HepG2 (cell line): ENCODE measurements at regions not wholly inside any gene's neighbourhood (a gene's known extent, or its start where the extent isn't known, plus 50 kb on each side); places are given as distances from the start of the nearest gene placed in this dataset.

Experiments
- ATAC-seq: fragments of 200-7000 bp; cut with Tn5 transposase; 3 replicates; pipeline ENCODE4 v1.9.1; 2020; ENCODE audit warnings: mild to moderate bottlenecking, moderate library complexity
- BruUV-seq: library from RNA; stranded (reverse); fragments of 400-500 nt; replicated peaks from 2 replicates; lab custom pipeline; 2021; lab: Mats Ljungman, UMichigan
- CTCF ChIA-PET: fragments of 300-600 bp; formaldehyde crosslinking; extraction: SDS; loops from one replicate; lab custom pipeline; 2021; ENCODE audit warnings: low total read pairs, inconsistent platforms, low intra/inter-chr PET ratio; lab: Yijun Ruan, JAX
- POLR2A ChIA-PET: fragments of 350-600 bp; sonication (Branson Sonifier 250); formaldehyde crosslinking; loops from one replicate; lab custom pipeline; 2020; ENCODE audit warnings: antibody characterized with exemption, inconsistent platforms; lab: Yijun Ruan, JAX
- DNase-seq: peaks from one replicate; pipeline ENCODE4 v3.0.0-alpha.2; 2015; ENCODE audit warnings: low spot score
- FAIRE-seq: peaks from 3 replicates; lab custom pipeline; 2011; peaks lifted over from hg19 to GRCh38; lab: Jason Lieb, UNC
- H2AFZ ChIP-seq: one replicate; pipeline ENCODE4 v1.6.1; 2011; ENCODE audit warnings: low read length, inconsistent platforms
- H3K27ac ChIP-seq: fragments of 300-600 bp; 3 replicates; pipeline ENCODE4 v1.8.0; 2011; ENCODE audit warnings: mixed run types, mild to moderate bottlenecking, mixed read lengths, low read length, inconsistent platforms; ENCODE audit not compliant: insufficient read depth; ENCODE audit errors: extremely low read length
- H3K27me3 ChIP-seq, 2 experiments: fragments of 200-600 bp in 1 of 2; 2 replicates in 1 of 2; 3 replicates in 1 of 2; pipeline versions ENCODE4 v1.6.0 to v1.8.0; 2011; ENCODE audit warnings: low read length in 2 of 2, mild to moderate bottlenecking in 2 of 2, moderate library complexity in 2 of 2, inconsistent platforms in 1 of 2; ENCODE audit not compliant: insufficient read depth in 2 of 2, control insufficient read depth in 1 of 2
- H3K36me3 ChIP-seq, 2 experiments: fragments of 200-600 bp in 1 of 2; replicated peaks in 1 of 2; 2 replicates in 1 of 2; 3 replicates in 1 of 2; pipeline versions ENCODE4 v1.5.1 to v1.8.0; 2011; ENCODE audit warnings: low read length in 2 of 2, inconsistent platforms in 1 of 2; ENCODE audit not compliant: insufficient read depth in 2 of 2, control insufficient read depth in 1 of 2
- H3K4me1 ChIP-seq: 2 replicates; pipeline ENCODE4 v1.5.1; 2012; ENCODE audit warnings: low read length, inconsistent platforms; ENCODE audit not compliant: insufficient read depth
- H3K4me2 ChIP-seq: 2 replicates; pipeline ENCODE4 v1.6.0; 2011; ENCODE audit warnings: low read depth, low read length, inconsistent platforms
- H3K4me3 ChIP-seq, 3 experiments: fragments of 200-600 bp in 1 of 3; sonication (generic), shearing (Covaris generic) in 1 of 3; replicated peaks in 1 of 3; 2 replicates each; pipeline ENCODE4 v1.5.1; 2011 to 2016; ENCODE audit warnings: low read length in 3 of 3, inconsistent platforms in 2 of 3, low read depth in 2 of 3, mild to moderate bottlenecking in 2 of 3, control low read depth in 1 of 3, mixed read lengths in 1 of 3; ENCODE audit not compliant: insufficient read depth in 1 of 3
- H3K79me2 ChIP-seq: one replicate; pipeline ENCODE4 v1.6.1; 2011; ENCODE audit warnings: low read length, inconsistent platforms; ENCODE audit not compliant: insufficient read depth
- H3K9ac ChIP-seq: 2 replicates; pipeline ENCODE4 v1.6.0; 2011; ENCODE audit warnings: mild to moderate bottlenecking, low read depth, low read length, inconsistent platforms; ENCODE audit not compliant: insufficient read depth
- H3K9me3 ChIP-seq: 2 replicates; pipeline ENCODE4 v1.5.1; 2012; ENCODE audit warnings: mild to moderate bottlenecking, low read length
- H4K20me1 ChIP-seq: 2 replicates; pipeline ENCODE4 v1.6.0; 2011; ENCODE audit warnings: inconsistent platforms, mild to moderate bottlenecking, low read length, moderate library complexity; ENCODE audit not compliant: insufficient read depth
- CBX5 ChIP-seq: sonication (generic); formaldehyde crosslinking; IDR thresholded peaks from 2 replicates; pipeline ENCODE4 v1.4.0; 2020; ENCODE audit warnings: missing genetic modification reagents, borderline replicate concordance
- KLF13 ChIP-seq: sonication (generic); formaldehyde crosslinking; IDR thresholded peaks from 2 replicates; pipeline ENCODE4 v1.4.0; 2020; ENCODE audit warnings: mild to moderate bottlenecking, missing genetic modification reagents
- KLF9 ChIP-seq: IDR thresholded peaks from 2 replicates; pipeline ENCODE4 v1.6.1; 2016; ENCODE audit warnings: low read depth
- MXD4 ChIP-seq: IDR thresholded peaks from 2 replicates; pipeline ENCODE4 v1.6.1; 2016; ENCODE audit warnings: mild to moderate bottlenecking, missing biosample characterization, missing genetic modification reagents
- TEAD2 ChIP-seq: sonication (generic); formaldehyde crosslinking; IDR thresholded peaks from 2 replicates; pipeline ENCODE4 v1.9.0; 2021; ENCODE audit warnings: missing genetic modification reagents
- ZNF101 ChIP-seq: sonication (generic); formaldehyde crosslinking; IDR thresholded peaks from 2 replicates; pipeline ENCODE4 v1.4.0; 2020; ENCODE audit warnings: mild to moderate bottlenecking, low read depth, missing genetic modification reagents, borderline replicate concordance
- ZNF256 ChIP-seq: sonication (generic); formaldehyde crosslinking; conservative IDR thresholded peaks from 2 replicates; pipeline ENCODE4 v1.4.0; 2020; ENCODE audit warnings: missing genetic modification reagents
- WGBS: methylation state at CpG from one replicate; pipeline ENCODE4 v1.1.6; 2017; ENCODE audit warnings: low lambda C conversion rate; 5-methylcytosine and 5-hydroxymethylcytosine counted together
- in situ Hi-C: cut with HindIII; loops from 2 replicates; pipeline ENCODE4 v1.10.0; 2017; ENCODE audit warnings: low pct_unique_long_range_greater_than_20kb; ENCODE audit not compliant: extremely low pct_ligation_motif_present
- intact Hi-C: fragments of 100-400 bp; cut with micrococcal nuclease; formaldehyde crosslinking; loops from one replicate; pipeline ENCODE4 v1.10.0; 2022; ENCODE audit not compliant: unreplicated experiment
- TF ChIP-seq, protein P1 (sequence below): sonication (generic); formaldehyde crosslinking; IDR thresholded peaks from 2 replicates; pipeline ENCODE4 v1.5.0; 2020; ENCODE audit warnings: mild to moderate bottlenecking, missing genetic modification reagents
- TF ChIP-seq, protein P2 (sequence below): sonication (generic); formaldehyde crosslinking; IDR thresholded peaks from 2 replicates; pipeline ENCODE4 v1.5.0; 2020; ENCODE audit warnings: missing genetic modification reagents

DNA sequence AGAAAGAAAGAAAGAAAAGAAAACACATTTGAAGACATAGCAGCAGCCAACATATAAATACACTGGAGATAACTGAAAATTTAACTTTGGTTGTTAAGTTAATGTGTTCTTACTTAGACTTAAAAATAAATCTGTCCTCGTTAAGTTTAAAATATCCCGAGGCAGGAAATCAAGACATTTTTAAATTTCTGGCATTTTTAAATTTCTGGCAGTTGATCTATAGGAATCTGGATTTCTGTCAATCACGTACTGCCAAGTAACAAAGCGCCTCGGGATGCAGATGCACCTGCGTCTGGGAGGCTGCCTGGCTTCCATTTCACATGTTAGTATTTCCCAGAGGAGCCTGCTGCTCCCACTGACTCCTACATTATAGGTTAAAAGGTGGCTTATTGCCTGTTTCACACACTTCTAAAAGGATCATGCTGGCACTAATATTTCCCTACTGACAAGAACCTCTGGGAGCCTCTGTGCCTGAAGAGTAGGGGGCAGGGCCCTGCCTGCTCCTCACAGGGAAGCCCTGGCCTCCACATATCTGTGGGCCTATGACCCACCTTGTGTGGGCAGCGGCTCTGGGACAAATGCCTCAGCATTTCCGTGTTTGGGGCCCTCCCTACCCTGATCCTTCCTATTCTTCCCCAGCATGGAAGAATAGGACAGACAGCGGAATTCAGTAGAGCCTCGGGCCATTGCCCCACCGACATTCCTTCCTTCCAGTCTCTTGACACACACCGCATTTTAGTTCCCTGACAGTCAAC, 62.8 kb upstream of the ATP12A start:
- Histone ChIP-seq H3K27ac (no peak overlapping the region), H4K20me1 (no peaks in the 10 kb centered on the region), H3K4me3 (no peak overlapping the region), H3K4me1 (no peaks in the 10 kb centered on the region), H3K9ac (no peak overlapping the region), H3K79me2 (no peaks in the 10 kb centered on the region), H3K36me3 (no peaks in the 10 kb centered on the region), H3K9me3 (no peaks in the 10 kb centered on the region), H3K27me3 (peaks cover 1 to 22% of the 10 kb centered on the region in 2 experiments; a peak in 4 of 5 replicates), H2AFZ (no peak overlapping the region), H3K4me2 (no peak overlapping the region)
- in situ Hi-C loops (no loop called here), intact Hi-C loops (no loop called here)
- ATAC-seq (no peak), DNase-seq (no peak), FAIRE-seq (no peak)
- ChIA-PET POLR2A (no interaction called here), CTCF (no interaction called here)
- TF ChIP-seq KLF9 (no peak), TEAD2 (CRISPR knock-in tag) (no peak), ZNF256 (no peak), ZNF101 (no peak), CBX5 (CRISPR knock-in tag) (no peak), KLF13 (CRISPR knock-in tag) (no peak), MXD4 (CRISPR knock-in tag) (no peak)
- TF ChIP-seq, protein P1, sequence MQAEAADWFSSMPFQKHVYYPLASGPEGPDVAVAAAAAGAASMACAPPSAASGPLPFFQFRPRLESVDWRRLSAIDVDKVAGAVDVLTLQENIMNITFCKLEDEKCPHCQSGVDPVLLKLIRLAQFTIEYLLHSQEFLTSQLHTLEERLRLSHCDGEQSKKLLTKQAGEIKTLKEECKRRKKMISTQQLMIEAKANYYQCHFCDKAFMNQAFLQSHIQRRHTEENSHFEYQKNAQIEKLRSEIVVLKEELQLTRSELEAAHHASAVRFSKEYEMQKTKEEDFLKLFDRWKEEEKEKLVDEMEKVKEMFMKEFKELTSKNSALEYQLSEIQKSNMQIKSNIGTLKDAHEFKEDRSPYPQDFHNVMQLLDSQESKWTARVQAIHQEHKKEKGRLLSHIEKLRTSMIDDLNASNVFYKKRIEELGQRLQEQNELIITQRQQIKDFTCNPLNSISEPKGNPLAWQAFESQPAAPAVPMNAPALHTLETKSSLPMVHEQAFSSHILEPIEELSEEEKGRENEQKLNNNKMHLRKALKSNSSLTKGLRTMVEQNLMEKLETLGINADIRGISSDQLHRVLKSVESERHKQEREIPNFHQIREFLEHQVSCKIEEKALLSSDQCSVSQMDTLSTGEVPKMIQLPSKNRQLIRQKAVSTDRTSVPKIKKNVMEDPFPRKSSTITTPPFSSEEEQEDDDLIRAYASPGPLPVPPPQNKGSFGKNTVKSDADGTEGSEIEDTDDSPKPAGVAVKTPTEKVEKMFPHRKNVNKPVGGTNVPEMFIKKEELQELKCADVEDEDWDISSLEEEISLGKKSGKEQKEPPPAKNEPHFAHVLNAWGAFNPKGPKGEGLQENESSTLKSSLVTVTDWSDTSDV, result no peak
- TF ChIP-seq, protein P2, sequence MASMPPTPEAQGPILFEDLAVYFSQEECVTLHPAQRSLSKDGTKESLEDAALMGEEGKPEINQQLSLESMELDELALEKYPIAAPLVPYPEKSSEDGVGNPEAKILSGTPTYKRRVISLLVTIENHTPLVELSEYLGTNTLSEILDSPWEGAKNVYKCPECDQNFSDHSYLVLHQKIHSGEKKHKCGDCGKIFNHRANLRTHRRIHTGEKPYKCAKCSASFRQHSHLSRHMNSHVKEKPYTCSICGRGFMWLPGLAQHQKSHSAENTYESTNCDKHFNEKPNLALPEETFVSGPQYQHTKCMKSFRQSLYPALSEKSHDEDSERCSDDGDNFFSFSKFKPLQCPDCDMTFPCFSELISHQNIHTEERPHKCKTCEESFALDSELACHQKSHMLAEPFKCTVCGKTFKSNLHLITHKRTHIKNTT (CRISPR knock-in tag), result no peak
- WGBS, result 46% methylated on average over 12 of the region's 12 CpGs
- no TSS peak for BruUV-seq
